Tibial nerve (tissue), 3 donors: ENCODE measurements at regions not wholly inside any gene's neighbourhood (a gene's known extent, or its start where the extent isn't known, plus 50 kb on each side); places are given as distances from the start of the nearest gene placed in this dataset.

Source experiments
- POLR2A ChIP-seq, 2 donors: fragments of 450-650 bp; IDR thresholded peaks; one replicate each; pipeline ENCODE4 v1.6.1; 2017; ENCODE audit warnings: antibody characterized with exemption in 2 of 2, mild to moderate bottlenecking in 2 of 2, moderate library complexity in 2 of 2
- TF ChIP-seq, protein P1 (sequence below), 5 experiments: fragments of 200-600 bp in 3 of 5; fragments of 450-650 bp in 2 of 5; sonication (generic) in 3 of 5; IDR thresholded peaks; one replicate each; pipeline ENCODE4 v1.5.1; 2016 to 2019; ENCODE audit warnings: antibody characterized with exemption in 5 of 5, mild to moderate bottlenecking in 3 of 5, moderate library complexity in 2 of 5

GRCh38 chr11:119970555-119971304 is 167.2 kb downstream of the TRIM29 start:
- TF ChIP-seq, protein P1, sequence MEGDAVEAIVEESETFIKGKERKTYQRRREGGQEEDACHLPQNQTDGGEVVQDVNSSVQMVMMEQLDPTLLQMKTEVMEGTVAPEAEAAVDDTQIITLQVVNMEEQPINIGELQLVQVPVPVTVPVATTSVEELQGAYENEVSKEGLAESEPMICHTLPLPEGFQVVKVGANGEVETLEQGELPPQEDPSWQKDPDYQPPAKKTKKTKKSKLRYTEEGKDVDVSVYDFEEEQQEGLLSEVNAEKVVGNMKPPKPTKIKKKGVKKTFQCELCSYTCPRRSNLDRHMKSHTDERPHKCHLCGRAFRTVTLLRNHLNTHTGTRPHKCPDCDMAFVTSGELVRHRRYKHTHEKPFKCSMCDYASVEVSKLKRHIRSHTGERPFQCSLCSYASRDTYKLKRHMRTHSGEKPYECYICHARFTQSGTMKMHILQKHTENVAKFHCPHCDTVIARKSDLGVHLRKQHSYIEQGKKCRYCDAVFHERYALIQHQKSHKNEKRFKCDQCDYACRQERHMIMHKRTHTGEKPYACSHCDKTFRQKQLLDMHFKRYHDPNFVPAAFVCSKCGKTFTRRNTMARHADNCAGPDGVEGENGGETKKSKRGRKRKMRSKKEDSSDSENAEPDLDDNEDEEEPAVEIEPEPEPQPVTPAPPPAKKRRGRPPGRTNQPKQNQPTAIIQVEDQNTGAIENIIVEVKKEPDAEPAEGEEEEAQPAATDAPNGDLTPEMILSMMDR (IDR thresholded peaks at IDR 0.05) = no peak
- TF ChIP-seq POLR2A (IDR thresholded peaks at IDR 0.05) = no peak
